ENCODE measurements at regions not wholly inside any gene's neighbourhood (a gene's known extent, or its start where the extent isn't known, plus 50 kb on each side); places are given as distances from the start of the nearest gene placed in this dataset.

DNA sequence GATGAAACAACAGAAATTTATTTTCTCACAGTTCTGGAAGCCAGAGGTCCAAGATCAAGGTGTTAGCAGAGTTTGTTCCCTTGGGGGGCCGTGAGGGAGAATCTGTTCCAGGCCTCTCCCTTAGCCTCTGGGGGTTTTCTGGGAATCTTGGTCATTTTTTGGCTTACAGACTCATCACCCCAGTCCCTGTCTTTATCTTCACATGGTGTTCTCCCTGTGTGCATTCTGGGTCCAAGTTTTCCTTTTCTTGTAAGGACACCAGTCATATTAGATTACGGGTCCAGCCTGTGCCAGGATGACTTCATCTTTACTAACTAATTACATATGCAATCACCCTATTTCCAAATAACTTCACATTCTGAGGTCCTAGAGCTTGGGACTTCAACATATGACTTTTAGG lies 292.5 kb upstream of the TRIB2 start:
- no peak for TF ChIP-seq CEBPB (IDR thresholded peaks at IDR 0.05)
- TF ChIP-seq HOXB5 (CRISPR knock-in tag; IDR thresholded peaks at IDR 0.05): no peak
- TF ChIP-seq JUNB (IDR thresholded peaks at IDR 0.05): no peak
- no peak for TF ChIP-seq RFX5 (IDR thresholded peaks at IDR 0.05)
- TF ChIP-seq, protein P1, sequence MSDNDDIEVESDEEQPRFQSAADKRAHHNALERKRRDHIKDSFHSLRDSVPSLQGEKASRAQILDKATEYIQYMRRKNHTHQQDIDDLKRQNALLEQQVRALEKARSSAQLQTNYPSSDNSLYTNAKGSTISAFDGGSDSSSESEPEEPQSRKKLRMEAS (IDR thresholded peaks at IDR 0.05): no peak
- no peak for TF ChIP-seq ZC3H11A (IDR thresholded peaks at IDR 0.05)
- TF ChIP-seq NPAS2 (CRISPR knock-in tag; IDR thresholded peaks at IDR 0.05; ENCODE audit: borderline replicate concordance): no peak
- TF ChIP-seq HDAC2 (IDR thresholded peaks at IDR 0.05): no peak
- TF ChIP-seq TP53 (CRISPR knock-in tag; IDR thresholded peaks at IDR 0.05): no peak
- TF ChIP-seq, protein P2, sequence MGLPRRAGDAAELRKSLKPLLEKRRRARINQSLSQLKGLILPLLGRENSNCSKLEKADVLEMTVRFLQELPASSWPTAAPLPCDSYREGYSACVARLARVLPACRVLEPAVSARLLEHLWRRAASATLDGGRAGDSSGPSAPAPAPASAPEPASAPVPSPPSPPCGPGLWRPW (IDR thresholded peaks at IDR 0.05): no peak
- no peak for TF ChIP-seq NFE2L2 (conservative IDR thresholded peaks at IDR 0.05; ENCODE audit: low read length)
- no peak for TF ChIP-seq RARB (CRISPR knock-in tag; IDR thresholded peaks at IDR 0.05)
- TF ChIP-seq, protein P3, sequence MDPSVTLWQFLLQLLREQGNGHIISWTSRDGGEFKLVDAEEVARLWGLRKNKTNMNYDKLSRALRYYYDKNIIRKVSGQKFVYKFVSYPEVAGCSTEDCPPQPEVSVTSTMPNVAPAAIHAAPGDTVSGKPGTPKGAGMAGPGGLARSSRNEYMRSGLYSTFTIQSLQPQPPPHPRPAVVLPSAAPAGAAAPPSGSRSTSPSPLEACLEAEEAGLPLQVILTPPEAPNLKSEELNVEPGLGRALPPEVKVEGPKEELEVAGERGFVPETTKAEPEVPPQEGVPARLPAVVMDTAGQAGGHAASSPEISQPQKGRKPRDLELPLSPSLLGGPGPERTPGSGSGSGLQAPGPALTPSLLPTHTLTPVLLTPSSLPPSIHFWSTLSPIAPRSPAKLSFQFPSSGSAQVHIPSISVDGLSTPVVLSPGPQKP (IDR thresholded peaks at IDR 0.05; ENCODE audit: low read depth, low read length): no peak
- no peak for TF ChIP-seq HEYL (CRISPR knock-in tag; IDR thresholded peaks at IDR 0.05)
- no peak for TF ChIP-seq ZSCAN20 (CRISPR knock-in tag; IDR thresholded peaks at IDR 0.05)
- no peak for TF ChIP-seq SMC3 (IDR thresholded peaks at IDR 0.05)
- TF ChIP-seq CHD2 (IDR thresholded peaks at IDR 0.05; ENCODE audit: low read length, partially characterized antibody): no peak
- no peak for TF ChIP-seq FOSL2 (IDR thresholded peaks at IDR 0.05)
- TF ChIP-seq FOSL2 (CRISPR knock-in tag; IDR thresholded peaks at IDR 0.05): no peak
- no peak for TF ChIP-seq POLR2AphosphoS2 (conservative IDR thresholded peaks at IDR 0.05; ENCODE audit: low read length)
- ChIA-PET POLR2A (no interaction called here), CTCF (interaction anchor here (1.5 kb wide), 1 partner anchor 22 kb away, joined by 3 read pairs; no protein-coding TSS in a partner anchor)
- WGBS (ENCODE audit: missing lambda C conversion rate): 4% methylated on average over 2 of the region's 2 CpGs
- H3K4me1 ChIP-seq: no peaks in the 10 kb centered on the region
- DNase-seq (ENCODE audit: low read depth in 1 of 2, low spot score in 1 of 2): no peak
- ATAC-seq: no peak
- H3K4me3 ChIP-seq: no peak overlapping the region
- H3K4me2 ChIP-seq: no peak overlapping the region
- no peak for FAIRE-seq
- no peak overlapping the region for H3K27ac ChIP-seq
- H3K9me3 ChIP-seq: no peaks in the 10 kb centered on the region

DNA sequence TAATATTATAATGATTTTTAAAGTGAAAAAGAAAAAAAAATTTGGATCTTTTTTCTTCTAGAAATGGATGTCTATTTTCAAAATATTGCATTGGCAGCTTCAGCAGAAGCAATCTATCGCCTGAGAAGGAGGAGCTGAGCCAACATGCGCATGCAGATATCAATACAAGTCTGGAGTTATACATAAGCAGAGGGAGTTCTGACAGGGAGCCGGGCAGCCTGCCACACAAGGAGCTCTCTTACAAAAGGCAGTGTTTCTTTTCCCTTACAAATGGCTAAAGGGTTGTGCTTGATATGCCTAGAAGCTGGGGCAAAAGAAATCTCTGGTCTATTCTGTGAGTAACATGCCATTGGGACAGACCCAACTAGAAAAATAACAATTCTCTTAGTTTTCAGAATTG lies 291.9 kb upstream of the TRIB2 start:
- no peak for FAIRE-seq
- H3K9me3 ChIP-seq: no peaks in the 10 kb centered on the region
- DNase-seq (ENCODE audit: low read depth in 1 of 2, low spot score in 1 of 2): no peak
- TF ChIP-seq TP53 (CRISPR knock-in tag; IDR thresholded peaks at IDR 0.05) (no peak), NR3C1 (IDR thresholded peaks at IDR 0.05) (no peak)
- ATAC-seq: no peak
- 30% methylated on average over 3 of the region's 3 CpGs for WGBS (ENCODE audit: missing lambda C conversion rate)
- H3K27ac ChIP-seq: no peak overlapping the region
- H3K4me2 ChIP-seq: no peak overlapping the region
- H3K4me1 ChIP-seq: no peaks in the 10 kb centered on the region
- ChIA-PET POLR2A (no interaction called here), CTCF (interaction anchor here (1.5 kb wide), 1 partner anchor 21 kb away, joined by 3 read pairs; no protein-coding TSS in a partner anchor)
- no peak overlapping the region for H3K4me3 ChIP-seq

DNA sequence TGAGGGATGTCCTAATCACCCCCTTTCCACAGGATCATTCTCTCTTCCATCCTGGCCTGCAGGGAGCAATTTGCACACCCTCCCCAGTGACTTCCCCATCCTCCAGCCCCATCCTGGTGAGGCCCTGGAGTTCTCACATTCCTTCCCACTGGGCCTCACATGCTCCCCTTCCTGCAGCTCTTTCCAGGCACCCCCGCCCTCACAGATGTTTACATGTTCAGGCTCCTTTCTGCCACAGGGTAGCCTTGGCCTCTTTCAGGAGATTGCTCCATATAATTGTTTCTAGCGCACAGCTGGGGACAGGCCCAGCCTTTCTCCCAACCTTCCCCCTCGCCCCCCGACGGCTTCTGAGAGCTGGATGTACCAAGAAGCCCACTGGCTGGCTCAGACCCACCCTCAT lies 288.4 kb upstream of the TRIB2 start:
- Histone ChIP-seq H3K4me1 (no peaks in the 10 kb centered on the region), H3K27ac (no peak overlapping the region), H3K9me3 (no peaks in the 10 kb centered on the region), H3K4me2 (no peak overlapping the region), H3K4me3 (no peak overlapping the region)
- POLR2A ChIA-PET: no interaction called here
- WGBS (ENCODE audit: missing lambda C conversion rate): 8% methylated on average over 5 of the region's 5 CpGs
- CTCF ChIA-PET: no interaction called here
- DNase-seq (ENCODE audit: low read depth in 1 of 2, low spot score in 1 of 2) (no peak), FAIRE-seq (no peak), ATAC-seq (no peak)
- TF ChIP-seq, protein P4, sequence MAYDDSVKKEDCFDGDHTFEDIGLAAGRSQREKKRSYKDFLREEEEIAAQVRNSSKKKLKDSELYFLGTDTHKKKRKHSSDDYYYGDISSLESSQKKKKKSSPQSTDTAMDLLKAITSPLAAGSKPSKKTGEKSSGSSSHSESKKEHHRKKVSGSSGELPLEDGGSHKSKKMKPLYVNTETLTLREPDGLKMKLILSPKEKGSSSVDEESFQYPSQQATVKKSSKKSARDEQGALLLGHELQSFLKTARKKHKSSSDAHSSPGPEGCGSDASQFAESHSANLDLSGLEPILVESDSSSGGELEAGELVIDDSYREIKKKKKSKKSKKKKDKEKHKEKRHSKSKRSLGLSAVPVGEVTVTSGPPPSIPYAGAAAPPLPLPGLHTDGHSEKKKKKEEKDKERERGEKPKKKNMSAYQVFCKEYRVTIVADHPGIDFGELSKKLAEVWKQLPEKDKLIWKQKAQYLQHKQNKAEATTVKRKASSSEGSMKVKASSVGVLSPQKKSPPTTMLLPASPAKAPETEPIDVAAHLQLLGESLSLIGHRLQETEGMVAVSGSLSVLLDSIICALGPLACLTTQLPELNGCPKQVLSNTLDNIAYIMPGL (CRISPR knock-in tag; IDR thresholded peaks at IDR 0.05; ENCODE audit: borderline replicate concordance): no peak
- TF ChIP-seq FOXS1 (CRISPR knock-in tag; IDR thresholded peaks at IDR 0.05) (no peak), RCOR1 (IDR thresholded peaks at IDR 0.05; ENCODE audit: low read depth, low read length) (no peak), EHF (CRISPR knock-in tag; IDR thresholded peaks at IDR 0.05) (no peak), FOSB (CRISPR knock-in tag; IDR thresholded peaks at IDR 0.05) (no peak), POLR2AphosphoS2 (conservative IDR thresholded peaks at IDR 0.05; ENCODE audit: low read length) (no peak), TFCP2L1 (CRISPR knock-in tag; IDR thresholded peaks at IDR 0.05) (no peak), CHD2 (IDR thresholded peaks at IDR 0.05; ENCODE audit: low read length, partially characterized antibody) (no peak), CEBPB (IDR thresholded peaks at IDR 0.05) (no peak), SMC3 (IDR thresholded peaks at IDR 0.05) (no peak), HEYL (CRISPR knock-in tag; IDR thresholded peaks at IDR 0.05) (no peak), CBX8 (IDR thresholded peaks at IDR 0.05) (no peak)
- TF ChIP-seq, protein P5, sequence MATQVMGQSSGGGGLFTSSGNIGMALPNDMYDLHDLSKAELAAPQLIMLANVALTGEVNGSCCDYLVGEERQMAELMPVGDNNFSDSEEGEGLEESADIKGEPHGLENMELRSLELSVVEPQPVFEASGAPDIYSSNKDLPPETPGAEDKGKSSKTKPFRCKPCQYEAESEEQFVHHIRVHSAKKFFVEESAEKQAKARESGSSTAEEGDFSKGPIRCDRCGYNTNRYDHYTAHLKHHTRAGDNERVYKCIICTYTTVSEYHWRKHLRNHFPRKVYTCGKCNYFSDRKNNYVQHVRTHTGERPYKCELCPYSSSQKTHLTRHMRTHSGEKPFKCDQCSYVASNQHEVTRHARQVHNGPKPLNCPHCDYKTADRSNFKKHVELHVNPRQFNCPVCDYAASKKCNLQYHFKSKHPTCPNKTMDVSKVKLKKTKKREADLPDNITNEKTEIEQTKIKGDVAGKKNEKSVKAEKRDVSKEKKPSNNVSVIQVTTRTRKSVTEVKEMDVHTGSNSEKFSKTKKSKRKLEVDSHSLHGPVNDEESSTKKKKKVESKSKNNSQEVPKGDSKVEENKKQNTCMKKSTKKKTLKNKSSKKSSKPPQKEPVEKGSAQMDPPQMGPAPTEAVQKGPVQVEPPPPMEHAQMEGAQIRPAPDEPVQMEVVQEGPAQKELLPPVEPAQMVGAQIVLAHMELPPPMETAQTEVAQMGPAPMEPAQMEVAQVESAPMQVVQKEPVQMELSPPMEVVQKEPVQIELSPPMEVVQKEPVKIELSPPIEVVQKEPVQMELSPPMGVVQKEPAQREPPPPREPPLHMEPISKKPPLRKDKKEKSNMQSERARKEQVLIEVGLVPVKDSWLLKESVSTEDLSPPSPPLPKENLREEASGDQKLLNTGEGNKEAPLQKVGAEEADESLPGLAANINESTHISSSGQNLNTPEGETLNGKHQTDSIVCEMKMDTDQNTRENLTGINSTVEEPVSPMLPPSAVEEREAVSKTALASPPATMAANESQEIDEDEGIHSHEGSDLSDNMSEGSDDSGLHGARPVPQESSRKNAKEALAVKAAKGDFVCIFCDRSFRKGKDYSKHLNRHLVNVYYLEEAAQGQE (IDR thresholded peaks at IDR 0.05): no peak
- TF ChIP-seq, protein P3 (IDR thresholded peaks at IDR 0.05; ENCODE audit: low read depth, low read length): no peak

Measured in A549 (cell line).